ENCODE measurements at regions not wholly inside any gene's neighbourhood (a gene's known extent, or its start where the extent isn't known, plus 50 kb on each side); places are given as distances from the start of the nearest gene placed in this dataset.
"Not testable (repeated sequence)": the region's sequence is repeated elsewhere in the genome, so short reads cannot be mapped to it uniquely, and the experiment has no call there.

- DNase-seq: no peak
These were observed 616.6 kb upstream of the SEMA6A start for GRCh38 chr5:117191251-117191650.

DNA sequence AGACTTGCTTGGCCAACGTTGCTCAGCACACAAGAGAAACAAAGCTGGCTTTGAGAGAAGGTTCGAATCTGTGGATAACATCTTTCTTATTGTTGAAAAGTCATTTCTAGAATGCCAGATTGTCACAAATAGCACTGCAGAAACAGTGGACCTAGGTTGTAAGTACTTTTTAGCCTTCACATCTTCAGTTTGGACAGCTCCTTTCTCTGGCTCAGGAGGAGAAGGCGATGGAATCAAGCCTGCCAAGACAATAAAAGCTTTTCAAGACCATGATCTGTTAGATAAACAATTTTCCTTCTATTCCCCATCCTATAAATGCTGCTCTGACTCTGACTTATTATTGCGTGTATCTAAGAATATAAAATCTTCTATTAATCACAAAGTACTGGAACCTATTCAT is 615.2 kb upstream of the SEMA6A start:
- DNase-seq: no peak

DNA sequence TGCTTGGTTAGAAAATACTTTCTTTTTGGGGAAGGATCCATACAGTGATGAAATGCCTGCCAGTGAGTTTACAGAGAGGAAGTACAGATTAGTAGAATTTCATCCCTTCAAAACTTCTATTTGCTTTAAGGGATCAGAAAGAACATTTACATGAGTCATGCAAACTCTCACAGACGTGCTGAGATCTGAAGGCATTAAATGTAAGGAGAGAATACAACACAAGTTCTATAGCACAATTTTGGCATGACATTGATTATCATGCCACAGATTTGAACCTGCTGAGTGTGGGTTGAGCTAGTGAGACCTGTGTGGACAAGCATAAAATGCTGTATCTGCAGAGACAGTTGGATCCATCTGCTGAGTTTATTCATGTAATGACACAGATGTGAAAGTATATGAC is 613.6 kb upstream of the SEMA6A start:
- no peak for DNase-seq

- no peak for DNase-seq
These were observed 612.1 kb upstream of the SEMA6A start for GRCh38 chr5:117186751-117187150.

DNA sequence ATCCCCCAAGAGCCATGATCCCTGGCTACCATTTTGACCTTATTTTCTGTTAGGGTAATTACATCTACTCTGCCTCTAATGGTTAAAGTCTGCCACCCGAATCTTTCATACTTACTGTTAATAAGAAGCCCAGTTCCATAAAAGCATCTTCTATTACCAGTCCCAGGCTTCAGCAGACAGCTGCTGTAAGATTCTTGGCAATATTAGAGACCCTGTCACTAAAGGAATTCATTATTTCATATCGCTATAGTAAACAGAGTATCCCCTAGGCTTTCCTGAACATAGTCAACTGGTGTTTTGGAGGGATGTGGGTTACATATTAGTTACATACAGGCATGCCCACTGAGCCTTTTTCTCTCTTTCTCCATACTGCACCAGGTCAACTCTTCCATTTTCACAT is 608.7 kb upstream of the SEMA6A start:
- no peak for DNase-seq

DNA sequence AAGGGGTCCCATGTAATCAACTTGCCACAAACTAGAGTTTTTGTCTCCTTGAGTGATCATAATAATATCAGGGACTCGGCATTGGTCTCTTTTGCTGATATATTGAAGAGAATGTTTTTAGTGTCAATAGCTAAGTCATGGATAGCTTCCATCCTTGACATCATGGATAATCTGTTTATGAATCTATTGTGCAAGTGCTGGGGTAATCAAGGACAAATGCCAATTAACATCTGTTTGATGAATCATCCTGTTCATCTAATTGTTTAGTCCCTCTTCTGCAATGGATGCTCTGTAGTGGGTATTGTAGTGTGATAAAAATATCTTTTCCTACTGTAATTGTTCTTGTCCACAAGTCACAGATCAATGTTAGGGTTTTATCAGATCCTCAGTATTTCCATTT is 607.5 kb upstream of the SEMA6A start:
- DNase-seq: no peak

DNA sequence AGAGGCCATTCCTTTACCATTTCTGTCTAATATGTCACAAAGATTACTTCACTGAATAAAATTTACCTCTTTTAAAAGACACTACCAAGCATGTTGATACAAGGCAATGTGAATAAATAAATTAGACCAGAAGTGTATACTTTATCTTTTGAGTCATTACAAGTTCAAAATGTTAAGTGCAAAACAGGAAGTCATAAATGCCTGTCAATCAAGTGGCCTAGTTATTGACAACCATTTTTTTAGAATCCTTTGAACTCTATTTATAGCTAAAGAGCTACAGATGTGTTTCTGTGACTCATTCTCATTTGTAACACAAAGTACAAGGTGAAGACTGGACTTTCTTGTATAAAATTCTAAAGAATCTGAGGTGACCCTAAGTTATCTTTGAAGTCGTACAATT is 602.7 kb upstream of the SEMA6A start:
- DNase-seq: no peak

DNA sequence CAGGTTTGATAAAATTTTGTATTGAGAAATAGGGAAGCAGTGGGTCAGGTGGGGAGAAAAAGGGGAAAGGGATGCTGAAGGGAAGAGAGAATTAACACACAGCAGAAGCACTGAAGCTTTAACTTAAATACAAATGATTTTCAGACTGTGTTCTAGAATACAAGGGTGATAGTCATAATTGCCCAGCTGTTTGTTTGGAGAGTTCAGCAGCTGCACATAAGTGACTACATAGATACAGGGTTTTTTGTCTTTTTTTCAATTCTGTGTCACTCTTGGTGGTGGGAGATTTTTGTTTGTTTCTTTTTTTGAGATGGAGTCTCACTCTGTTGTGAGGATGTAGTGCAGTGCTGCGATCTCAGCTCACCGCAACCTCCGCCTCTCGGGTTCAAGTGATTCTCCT is 590.4 kb upstream of the SEMA6A start:
- no peak for DNase-seq

- no peak for DNase-seq
These were observed 587.2 kb upstream of the SEMA6A start for GRCh38 chr5:117161718-117162335.

- no peak for DNase-seq
These were observed 585.8 kb upstream of the SEMA6A start for GRCh38 chr5:117160391-117160790.

DNA sequence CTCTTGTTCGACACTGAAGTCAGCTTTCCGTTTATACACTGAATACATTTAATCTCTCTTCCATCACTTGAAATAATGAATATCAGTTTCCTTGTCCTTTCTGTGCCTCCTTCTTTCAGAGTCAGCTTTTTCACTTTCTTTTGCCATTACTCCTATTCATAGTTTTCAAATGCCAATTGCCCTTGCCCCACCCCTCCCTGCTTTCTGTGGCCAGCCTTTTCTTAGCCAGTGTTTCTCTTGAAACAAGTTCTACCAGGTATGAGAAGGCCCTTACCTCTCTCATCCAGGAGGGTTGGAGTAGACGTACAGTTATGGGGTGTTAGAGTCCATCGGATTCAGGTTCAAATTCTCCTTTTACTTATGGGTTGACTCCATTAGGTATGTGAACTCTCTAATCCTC is 574.7 kb upstream of the SEMA6A start:
- no peak for DNase-seq

DNA sequence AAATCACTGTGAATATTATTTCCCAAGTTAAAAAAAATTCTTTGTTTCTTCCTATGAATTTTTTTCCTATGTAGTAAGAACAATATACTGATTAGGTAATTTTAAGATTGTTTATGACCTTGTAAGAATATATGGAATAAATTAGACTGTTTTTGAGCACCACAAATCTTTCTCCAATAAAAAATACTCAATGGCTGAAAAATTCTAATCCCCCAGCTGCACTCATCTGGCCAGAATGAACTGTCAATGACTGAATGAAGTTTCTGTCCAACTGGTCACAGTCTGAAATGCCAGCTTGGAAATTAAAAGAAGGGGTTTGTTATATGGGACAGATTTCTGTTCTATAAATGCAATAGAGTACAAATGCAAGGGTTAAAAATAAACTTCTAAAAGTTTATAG is 569.5 kb upstream of the SEMA6A start:
- no peak for DNase-seq

DNA sequence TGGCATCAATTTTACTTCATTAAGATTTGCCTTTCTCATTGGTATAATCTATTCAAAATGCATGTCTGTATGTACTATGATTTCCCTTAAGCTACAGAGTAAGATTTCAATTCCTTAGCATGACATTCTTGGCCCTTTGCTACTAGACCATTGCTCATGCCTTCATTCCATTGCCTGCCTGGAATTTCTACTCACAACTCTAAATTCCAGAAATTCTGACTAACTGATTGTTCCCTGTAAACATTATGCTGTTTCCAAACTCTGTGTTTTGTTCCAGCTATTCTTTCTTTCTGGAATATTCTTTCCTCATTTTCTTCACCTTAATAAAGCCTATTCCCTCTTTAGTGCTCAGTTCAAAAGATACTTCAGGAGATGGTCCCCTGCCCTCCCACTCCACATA is 568.8 kb upstream of the SEMA6A start:
- no peak for DNase-seq

DNA sequence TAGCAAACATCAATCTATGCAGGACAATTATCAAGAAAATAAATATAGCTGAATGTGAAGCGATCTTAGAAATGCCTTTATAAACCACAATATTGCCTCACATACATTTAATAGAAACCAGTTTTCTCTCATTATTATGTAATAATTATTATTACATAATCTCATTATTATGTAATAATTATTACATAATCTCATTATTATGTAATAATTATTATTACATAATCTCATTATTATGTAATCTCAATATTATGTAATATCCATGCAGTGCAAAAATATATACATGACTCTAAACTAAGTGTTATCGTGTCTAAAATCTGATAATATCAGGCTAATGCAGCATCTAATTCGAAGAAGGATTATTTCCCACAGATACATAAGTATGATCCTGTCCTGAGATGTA is 563.9 kb upstream of the SEMA6A start:
- no peak for DNase-seq

DNA sequence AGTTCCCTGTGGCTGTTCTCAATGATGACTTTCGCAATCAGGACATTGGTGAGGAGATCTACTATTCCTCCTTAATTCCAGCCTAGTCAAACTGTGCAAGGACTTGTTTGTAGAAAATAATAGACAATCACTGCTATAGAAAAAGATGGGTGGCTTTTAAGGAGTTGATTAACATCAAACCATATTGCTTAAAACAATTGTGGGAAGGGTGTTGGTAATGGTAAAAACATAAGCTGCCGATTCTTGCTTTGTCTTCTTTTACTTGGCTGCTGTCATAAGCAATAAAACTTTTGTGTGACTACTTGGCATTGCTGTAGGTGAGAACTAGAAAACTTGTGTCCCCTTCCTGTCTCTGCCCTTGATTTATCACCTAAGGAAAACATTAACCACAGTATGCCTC is 561.2 kb upstream of the SEMA6A start:
- no peak for DNase-seq

- no peak for DNase-seq
These were observed 558.6 kb upstream of the SEMA6A start for GRCh38 chr5:117133198-117133597.

DNA sequence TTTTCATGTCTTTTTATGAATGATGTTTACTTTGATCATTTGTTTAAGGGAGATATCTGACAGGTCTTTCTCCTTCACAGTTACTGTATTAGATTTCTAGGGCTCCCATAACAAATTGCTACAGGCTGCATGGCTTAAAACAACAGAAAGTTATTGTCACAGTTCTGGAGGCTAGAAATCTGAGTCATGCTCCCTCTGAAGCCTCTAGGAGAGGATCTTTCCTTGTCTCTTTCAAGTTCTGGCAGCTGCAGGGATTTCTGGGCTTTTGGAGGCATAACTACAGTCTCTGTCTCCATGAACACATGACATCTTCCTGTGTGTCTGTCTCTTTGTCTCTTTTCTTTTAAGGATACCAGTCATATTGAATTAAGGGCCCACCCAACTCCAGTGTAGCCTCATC is 557.3 kb upstream of the SEMA6A start:
- no peak for DNase-seq

GRCh38 chr5:117131048-117131679 is 556.5 kb upstream of the SEMA6A start:
- no peak for DNase-seq

DNA sequence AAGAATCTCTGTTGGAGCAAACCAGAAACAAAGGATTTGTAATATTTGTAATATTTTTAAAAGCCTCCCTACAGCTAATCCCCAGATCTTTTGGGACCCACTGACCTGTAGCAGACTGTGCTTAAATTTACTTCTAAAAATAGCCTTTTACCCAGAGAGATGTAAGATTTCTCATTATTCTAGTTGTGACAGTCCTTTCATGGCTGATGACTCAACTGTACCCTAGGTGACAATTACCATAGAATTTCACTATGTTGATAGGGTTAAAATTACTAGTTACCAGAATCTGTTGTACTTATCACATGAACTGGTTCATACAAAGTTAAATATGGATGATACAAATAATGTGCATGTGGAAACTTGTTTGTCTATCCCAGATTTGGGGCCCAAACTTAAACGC is 543.9 kb upstream of the SEMA6A start:
- no peak for DNase-seq

- DNase-seq: not testable (repeated sequence)
These were observed 542.7 kb upstream of the SEMA6A start for GRCh38 chr5:117117314-117117713.

GRCh38 chr5:117110548-117110947 is 535.9 kb upstream of the SEMA6A start:
- DNase-seq: no peak

DNA sequence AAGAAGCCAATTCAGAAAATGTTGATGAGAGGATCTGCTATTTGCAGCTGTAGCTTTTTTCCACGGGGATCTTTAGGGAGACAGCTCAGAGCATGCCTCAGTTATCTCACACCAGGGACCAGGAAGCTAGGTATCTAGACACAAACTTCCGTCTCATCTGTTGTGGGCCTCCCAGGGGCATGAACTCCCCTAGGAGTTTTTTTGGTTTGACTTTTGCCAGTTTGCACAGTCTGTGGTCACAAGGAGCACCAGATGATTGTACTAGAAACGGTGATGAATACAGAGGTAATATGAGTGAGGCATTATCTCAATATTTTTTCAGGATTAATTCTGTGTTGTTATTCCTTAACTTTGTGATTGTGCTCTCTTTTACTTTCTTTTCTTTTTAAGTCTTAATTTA is 533.2 kb upstream of the SEMA6A start:
- DNase-seq: no peak

GRCh38 chr5:117103703-117104102 is 529.1 kb upstream of the SEMA6A start:
- no peak for DNase-seq

GRCh38 chr5:117102591-117102990 is 528.0 kb upstream of the SEMA6A start:
- DNase-seq: no peak

GRCh38 chr5:117100176-117100575 is 525.6 kb upstream of the SEMA6A start:
- DNase-seq: no peak

Data from NCI-H748 treated with DMSO at 0.1 percent for 48 hours (cell line).